Right lobe of liver (tissue), 6 donors: ENCODE measurements at regions not wholly inside any gene's neighbourhood (a gene's known extent, or its start where the extent isn't known, plus 50 kb on each side); places are given as distances from the start of the nearest gene placed in this dataset.

Experiments
- ATAC-seq, 4 donors: fragments of 200-7000 bp; cut with Tn5 transposase; one replicate each; pipeline ENCODE4 v1.9.1; 2020; ENCODE audit warnings: mild to moderate bottlenecking in 4 of 4, moderate library complexity in 4 of 4
- DNase-seq, 3 donors: peaks; one replicate each; pipeline ENCODE4 v3.0.0-alpha.2; 2020
- H3K27ac ChIP-seq, 3 donors: fragments of 200-600 bp; one replicate each; pipeline ENCODE4 v1.8.0; 2022
- H3K27me3 ChIP-seq, 2 donors: fragments of 200-600 bp; one replicate each; pipeline ENCODE4 v1.8.0; 2022
- H3K36me3 ChIP-seq, 4 donors: fragments of 200-600 bp; sonication (generic) in 1 of 4; one replicate each; pipeline versions ENCODE4 v1.5.1 to v1.8.0; 2017 to 2022; ENCODE audit warnings: control low read depth in 1 of 4
- H3K4me1 ChIP-seq, 4 donors: fragments of 200-600 bp; sonication (generic) in 1 of 4; one replicate each; pipeline versions ENCODE4 v1.5.1 to v1.8.0; 2017 to 2022; ENCODE audit warnings: control low read depth in 1 of 4
- H3K4me3 ChIP-seq, 3 donors: fragments of 200-600 bp; one replicate each; pipeline ENCODE4 v1.8.0; 2022
- H3K9me3 ChIP-seq, 4 donors: fragments of 200-600 bp; sonication (generic) in 1 of 4; one replicate each; pipeline versions ENCODE4 v1.5.1 to v1.8.0; 2017 to 2022; ENCODE audit warnings: control low read depth in 1 of 4
- POLR2A ChIP-seq: fragments of 450-650 bp; IDR thresholded peaks from one replicate; pipeline ENCODE4 v1.6.1; 2017; ENCODE audit warnings: antibody characterized with exemption, mild to moderate bottlenecking
- WGBS: methylation state at CpG from one replicate; pipeline ENCODE4 v1.1.6; 2018; ENCODE audit warnings: low coverage, low lambda C conversion rate; ENCODE audit not compliant: insufficient coverage; ENCODE audit errors: missing lambda C conversion rate; 5-methylcytosine and 5-hydroxymethylcytosine counted together
- intact Hi-C, 2 donors: fragments of 100-400 bp; cut with DNase I; formaldehyde crosslinking; loops; one replicate each; pipeline versions ENCODE4 v1.11.2 to v1.14.1; 2022
- TF ChIP-seq, protein P1 (sequence below), 4 donors: fragments of 200-600 bp in 3 of 4; fragments of 450-650 bp in 1 of 4; IDR thresholded peaks; one replicate each; pipeline versions ENCODE4 v1.5.1 to v1.8.0; 2016 to 2022; ENCODE audit warnings: antibody characterized with exemption in 4 of 4, mild to moderate bottlenecking in 2 of 4
- donor health status: DM: no; HTN: yes; CAD: no.
- donor health status: DM: no; HTN: no; CAD: no.
- donor health status: DM: no; HTN: no; CAD: no.
- donor health status: DM: no; HTN: yes; CAD: no.
- donor health status: DM: no; HTN: yes; CAD: no.

DNA sequence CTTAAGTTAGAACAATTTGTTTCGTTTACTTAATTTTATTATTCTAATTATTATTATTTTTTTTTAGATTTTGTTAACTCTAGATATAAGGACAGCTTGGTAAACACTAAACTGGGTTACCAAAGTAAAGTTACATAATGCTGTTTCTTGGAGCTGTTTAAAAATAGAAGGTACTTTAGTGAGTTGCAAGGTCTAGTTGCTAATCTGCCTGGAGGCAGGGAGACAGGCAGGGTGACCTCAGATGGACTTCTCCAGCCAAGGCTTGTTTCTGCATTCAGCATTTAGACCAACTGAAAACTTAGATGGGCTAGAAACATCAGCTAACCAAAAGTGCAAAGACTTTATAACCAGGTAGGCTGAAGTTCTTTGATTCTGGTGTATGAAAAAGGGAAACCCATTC, 336.4 kb upstream of the GRM7 start:
- WGBS: 43% methylated on average over 1 of the region's 1 CpG
- intact Hi-C loops: no loop called here
- Histone ChIP-seq H3K27ac (no peak overlapping the region), H3K27me3 (no peaks in the 10 kb centered on the region), H3K36me3 (no peaks in the 10 kb centered on the region), H3K9me3 (no peaks in the 10 kb centered on the region), H3K4me1 (no peaks in the 10 kb centered on the region), H3K4me3 (no peak overlapping the region)
- ATAC-seq (no peak), DNase-seq (no peak)
- TF ChIP-seq, protein P1, sequence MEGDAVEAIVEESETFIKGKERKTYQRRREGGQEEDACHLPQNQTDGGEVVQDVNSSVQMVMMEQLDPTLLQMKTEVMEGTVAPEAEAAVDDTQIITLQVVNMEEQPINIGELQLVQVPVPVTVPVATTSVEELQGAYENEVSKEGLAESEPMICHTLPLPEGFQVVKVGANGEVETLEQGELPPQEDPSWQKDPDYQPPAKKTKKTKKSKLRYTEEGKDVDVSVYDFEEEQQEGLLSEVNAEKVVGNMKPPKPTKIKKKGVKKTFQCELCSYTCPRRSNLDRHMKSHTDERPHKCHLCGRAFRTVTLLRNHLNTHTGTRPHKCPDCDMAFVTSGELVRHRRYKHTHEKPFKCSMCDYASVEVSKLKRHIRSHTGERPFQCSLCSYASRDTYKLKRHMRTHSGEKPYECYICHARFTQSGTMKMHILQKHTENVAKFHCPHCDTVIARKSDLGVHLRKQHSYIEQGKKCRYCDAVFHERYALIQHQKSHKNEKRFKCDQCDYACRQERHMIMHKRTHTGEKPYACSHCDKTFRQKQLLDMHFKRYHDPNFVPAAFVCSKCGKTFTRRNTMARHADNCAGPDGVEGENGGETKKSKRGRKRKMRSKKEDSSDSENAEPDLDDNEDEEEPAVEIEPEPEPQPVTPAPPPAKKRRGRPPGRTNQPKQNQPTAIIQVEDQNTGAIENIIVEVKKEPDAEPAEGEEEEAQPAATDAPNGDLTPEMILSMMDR (IDR thresholded peaks at IDR 0.05): no peak
- TF ChIP-seq POLR2A: no peak

DNA sequence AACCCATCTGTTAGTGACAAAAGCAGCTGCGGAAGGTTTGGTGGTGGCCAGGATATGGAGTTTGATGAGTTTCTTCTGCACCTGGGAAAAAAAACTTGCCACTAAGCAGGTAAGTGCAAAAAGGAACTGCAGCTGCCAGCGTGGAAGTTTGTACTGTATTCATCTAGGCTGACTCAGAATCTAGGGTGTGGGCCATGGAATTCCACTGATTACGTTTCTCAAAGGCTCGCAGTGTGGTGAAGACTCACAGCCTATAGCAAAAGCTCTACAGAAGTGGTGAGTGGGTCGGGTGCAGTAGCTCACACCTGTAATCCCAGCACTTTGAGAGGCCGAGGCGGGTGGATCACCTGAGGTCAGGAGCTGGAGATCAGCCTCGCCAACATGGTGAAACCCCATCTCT, 334.6 kb upstream of the GRM7 start:
- TF ChIP-seq, protein P1 (IDR thresholded peaks at IDR 0.05): no peak
- no peak for TF ChIP-seq POLR2A
- Histone ChIP-seq H3K27me3 (no peaks in the 10 kb centered on the region), H3K9me3 (no peaks in the 10 kb centered on the region), H3K4me1 (no peaks in the 10 kb centered on the region), H3K27ac (no peak overlapping the region), H3K4me3 (no peak overlapping the region), H3K36me3 (no peaks in the 10 kb centered on the region)
- ATAC-seq (no peak), DNase-seq (no peak)
- WGBS: 39% methylated on average over 7 of the region's 8 CpGs
- intact Hi-C loops: no loop called here

DNA sequence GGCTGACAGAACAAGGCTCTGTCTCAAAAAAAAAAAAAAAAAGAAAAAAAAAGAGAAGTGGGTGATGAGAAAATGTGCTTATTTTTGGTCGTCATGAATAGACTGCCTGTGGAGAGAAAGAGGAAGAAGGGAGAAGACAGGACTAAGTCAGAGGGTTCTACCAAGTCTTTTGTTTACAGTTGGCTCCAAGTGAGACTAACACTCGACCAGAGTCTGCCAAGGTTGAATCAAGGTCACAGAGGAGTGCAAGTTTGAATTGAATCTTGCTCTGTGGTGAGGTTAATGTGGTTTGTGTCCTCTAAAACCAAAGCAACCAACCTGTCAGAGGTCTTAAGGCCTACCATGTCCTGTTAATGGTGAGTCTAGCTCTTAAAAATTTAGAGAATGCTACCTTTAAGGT, 334.1 kb upstream of the GRM7 start:
- Histone ChIP-seq H3K27me3 (no peaks in the 10 kb centered on the region), H3K36me3 (no peaks in the 10 kb centered on the region), H3K9me3 (no peaks in the 10 kb centered on the region), H3K4me3 (no peak overlapping the region), H3K27ac (no peak overlapping the region), H3K4me1 (no peaks in the 10 kb centered on the region)
- DNase-seq: no peak
- TF ChIP-seq POLR2A: no peak
- TF ChIP-seq, protein P1 (IDR thresholded peaks at IDR 0.05): no peak
- no peak for ATAC-seq
- intact Hi-C loops: no loop called here
- WGBS: 19% methylated on average over 2 of the region's 2 CpGs

DNA sequence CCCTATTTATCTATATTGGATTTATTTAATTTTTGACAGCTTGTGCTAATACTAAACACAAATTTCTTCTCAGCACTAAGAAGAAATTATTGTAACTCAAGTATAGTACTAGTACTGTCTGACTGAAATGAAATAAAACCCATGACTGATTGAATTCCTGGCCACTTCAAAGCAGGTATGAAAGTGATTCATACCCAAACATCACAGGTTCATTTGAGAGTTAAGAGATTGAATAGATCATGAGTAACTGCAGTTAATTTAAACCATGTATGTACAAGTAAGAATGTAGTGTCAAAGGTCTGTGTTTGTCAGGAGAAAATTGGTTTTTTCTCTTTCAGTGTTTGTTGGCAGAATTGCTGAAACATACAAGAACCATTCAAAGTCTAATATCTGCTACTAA, 332.0 kb upstream of the GRM7 start:
- TF ChIP-seq POLR2A: no peak
- TF ChIP-seq, protein P1 (IDR thresholded peaks at IDR 0.05): no peak

DNA sequence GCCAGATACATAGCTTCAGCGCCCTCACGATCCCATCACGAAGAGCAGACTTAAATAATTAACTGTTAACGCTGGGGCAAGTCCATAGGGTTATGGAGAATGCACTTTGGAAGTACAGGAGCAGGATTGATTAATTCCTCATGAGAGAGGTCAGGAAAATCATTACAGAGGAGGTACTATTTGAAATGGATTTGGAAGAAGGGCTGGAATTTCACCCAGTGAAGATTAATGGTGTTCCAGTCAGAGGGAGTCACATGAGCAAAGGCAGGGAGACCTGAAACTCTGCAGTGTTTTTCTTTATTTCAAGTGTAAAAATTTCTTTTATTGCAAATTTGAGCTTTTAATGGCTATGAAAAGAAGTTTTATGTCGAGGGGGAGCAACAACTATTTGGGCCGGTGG, 329.8 kb upstream of the GRM7 start:
- DNase-seq: no peak
- no peak for TF ChIP-seq POLR2A
- TF ChIP-seq, protein P1 (IDR thresholded peaks at IDR 0.05): no peak
- no peak overlapping the region for H3K27ac ChIP-seq
- no peaks in the 10 kb centered on the region for H3K36me3 ChIP-seq
- H3K27me3 ChIP-seq: no peaks in the 10 kb centered on the region
- intact Hi-C loops: no loop called here
- ATAC-seq: no peak
- H3K4me1 ChIP-seq: no peaks in the 10 kb centered on the region
- H3K9me3 ChIP-seq: no peaks in the 10 kb centered on the region
- WGBS: 60% methylated on average over 6 of the region's 6 CpGs
- no peak overlapping the region for H3K4me3 ChIP-seq

More for the DNA sequence above, 332.0 kb upstream of the GRM7 start:
- H3K9me3 ChIP-seq: no peaks in the 10 kb centered on the region
- H3K27me3 ChIP-seq: no peaks in the 10 kb centered on the region
- no peak for DNase-seq
- H3K27ac ChIP-seq: no peak overlapping the region
- intact Hi-C loops: no loop called here
- ATAC-seq: no peak
- H3K4me3 ChIP-seq: no peak overlapping the region
- H3K36me3 ChIP-seq: no peaks in the 10 kb centered on the region
- no peaks in the 10 kb centered on the region for H3K4me1 ChIP-seq
